A549 (cell line): ENCODE measurements at regions not wholly inside any gene's neighbourhood (a gene's known extent, or its start where the extent isn't known, plus 50 kb on each side); places are given as distances from the start of the nearest gene placed in this dataset.

Experiments used
- CTCF ChIP-seq: fragments of >200 bp; sonication (Bioruptor Twin); formaldehyde crosslinking; IDR thresholded peaks from 3 replicates; pipeline ENCODE4 v1.5.1; 2016
- TF ChIP-seq, protein P1 (sequence below): fragments of 450-650 bp; IDR thresholded peaks from 2 replicates; pipeline ENCODE4 v1.6.1; 2014; ENCODE audit warnings: antibody characterized with exemption

DNA sequence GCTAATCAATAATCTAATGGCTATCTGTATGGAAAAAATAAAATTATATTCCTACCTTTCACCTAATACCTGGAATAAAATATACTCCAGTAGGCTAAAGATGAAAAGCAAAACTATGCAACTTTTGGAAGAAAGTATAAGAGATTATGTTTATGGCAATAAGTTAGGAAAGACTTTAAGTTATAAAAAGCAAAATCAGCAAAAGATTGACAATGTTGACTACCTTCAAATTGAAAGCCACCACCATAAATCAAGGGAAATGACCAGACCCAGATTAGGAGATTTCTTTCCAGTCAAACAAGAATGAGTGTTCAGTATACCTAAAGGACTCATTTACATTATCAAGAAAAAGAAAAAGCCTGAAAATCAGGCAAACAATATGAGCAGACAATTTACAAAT, 159.1 kb upstream of the ZBED5 start:
- TF ChIP-seq, protein P1, sequence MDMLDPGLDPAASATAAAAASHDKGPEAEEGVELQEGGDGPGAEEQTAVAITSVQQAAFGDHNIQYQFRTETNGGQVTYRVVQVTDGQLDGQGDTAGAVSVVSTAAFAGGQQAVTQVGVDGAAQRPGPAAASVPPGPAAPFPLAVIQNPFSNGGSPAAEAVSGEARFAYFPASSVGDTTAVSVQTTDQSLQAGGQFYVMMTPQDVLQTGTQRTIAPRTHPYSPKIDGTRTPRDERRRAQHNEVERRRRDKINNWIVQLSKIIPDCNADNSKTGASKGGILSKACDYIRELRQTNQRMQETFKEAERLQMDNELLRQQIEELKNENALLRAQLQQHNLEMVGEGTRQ = no peak
- TF ChIP-seq CTCF = no peak
